H1 (cell line): ENCODE measurements at regions not wholly inside any gene's neighbourhood (a gene's known extent, or its start where the extent isn't known, plus 50 kb on each side); places are given as distances from the start of the nearest gene placed in this dataset.

Source experiments
- CTCF ChIA-PET: fragments of 300-600 bp; sonication (Branson Sonifier 250); formaldehyde crosslinking; loops from one replicate; lab custom pipeline; 2021; ENCODE audit not compliant: partially characterized antibody; lab: Charles Lee
- POLR2A ChIA-PET: fragments of 300-600 bp; sonication (Branson Sonifier 250); formaldehyde crosslinking; loops from one replicate; lab custom pipeline; 2021; ENCODE audit warnings: inconsistent platforms; ENCODE audit not compliant: partially characterized antibody; lab: Charles Lee
- DNase-seq, 2 experiments: peaks; one replicate each; pipeline versions ENCODE4 v3.0.0 to v3.0.0-alpha.2; 2010 to 2022; ENCODE audit warnings: low spot score in 2 of 2, low read depth in 1 of 2, mixed read lengths in 1 of 2
- FAIRE-seq: peaks from 2 replicates; lab custom pipeline; 2011; peaks lifted over from hg19 to GRCh38; lab: Jason Lieb, UNC
- H2AFZ ChIP-seq: 2 replicates; pipeline ENCODE4 v1.8.1; 2012; ENCODE audit warnings: low read length, inconsistent platforms
- H2AK5ac ChIP-seq: 2 replicates; pipeline ENCODE4 v1.6.1; 2013; ENCODE audit warnings: low read depth, low read length
- H2BK120ac ChIP-seq: replicated peaks from 2 replicates; pipeline ENCODE3; 2013; ENCODE audit warnings: low read depth, low read length, inconsistent platforms
- H2BK12ac ChIP-seq: 2 replicates; pipeline ENCODE4 v1.6.1; 2013; ENCODE audit warnings: low read depth, low read length
- H2BK15ac ChIP-seq: 2 replicates; pipeline ENCODE4 v1.6.1; 2013; ENCODE audit warnings: low read length
- H2BK20ac ChIP-seq: 2 replicates; pipeline ENCODE4 v1.6.1; 2013; ENCODE audit warnings: low read length
- H2BK5ac ChIP-seq: 2 replicates; pipeline ENCODE4 v1.6.1; 2013; ENCODE audit warnings: low read depth, low read length
- H3K14ac ChIP-seq: 2 replicates; pipeline ENCODE4 v1.6.1; 2013; ENCODE audit warnings: inconsistent platforms; ENCODE audit not compliant: insufficient read length
- H3K18ac ChIP-seq: 2 replicates; pipeline ENCODE4 v1.6.1; 2013; ENCODE audit warnings: low read length; ENCODE audit errors: extremely low read depth
- H3K23ac ChIP-seq: 2 replicates; pipeline ENCODE4 v1.6.1; 2013; ENCODE audit warnings: inconsistent platforms; ENCODE audit not compliant: insufficient read length
- H3K23me2 ChIP-seq: 2 replicates; pipeline ENCODE4 v1.6.1; 2013; ENCODE audit warnings: low read depth, low read length
- H3K27ac ChIP-seq: 2 replicates; pipeline ENCODE4 v1.6.1; 2011; ENCODE audit warnings: low read depth, low read length, inconsistent platforms
- H3K27me3 ChIP-seq, 4 experiments: replicated peaks in 1 of 4; 1 replicate in 1 of 4; 2 replicates in 3 of 4; pipeline versions ENCODE4 v1.6.1 to v1.8.1; 2011 to 2013; ENCODE audit warnings: low read length in 3 of 4, mild to moderate bottlenecking in 3 of 4, inconsistent platforms in 2 of 4, mixed read lengths in 2 of 4, moderate library complexity in 1 of 4; ENCODE audit not compliant: control insufficient read depth in 3 of 4, insufficient read depth in 3 of 4; ENCODE audit errors: extremely low read depth in 1 of 4
- H3K36me3 ChIP-seq, 4 experiments: 2 replicates each; pipeline versions ENCODE4 v1.6.1 to v1.8.1; 2011 to 2013; ENCODE audit warnings: mild to moderate bottlenecking in 4 of 4, low read length in 3 of 4, moderate library complexity in 2 of 4, control low read depth in 1 of 4, inconsistent platforms in 1 of 4; ENCODE audit not compliant: insufficient read depth in 4 of 4, control insufficient read depth in 2 of 4
- H3K4ac ChIP-seq: replicated peaks from 2 replicates; pipeline ENCODE3; 2013; ENCODE audit warnings: low read length, low read depth, mixed read lengths, inconsistent platforms; ENCODE audit not compliant: insufficient read length
- H3K4me1 ChIP-seq, 4 experiments: replicated peaks in 1 of 4; 1 replicate in 1 of 4; 2 replicates in 3 of 4; pipeline versions ENCODE4 v1.6.1 to v1.8.1; 2011 to 2013; ENCODE audit warnings: low read length in 3 of 4, inconsistent platforms in 2 of 4, mixed read lengths in 1 of 4; ENCODE audit not compliant: insufficient read depth in 4 of 4, control insufficient read depth in 3 of 4
- H3K4me2 ChIP-seq, 2 experiments: 2 replicates each; pipeline versions ENCODE4 v1.6.1 to v1.8.1; 2011 to 2013; ENCODE audit warnings: low read depth in 2 of 2, low read length in 2 of 2, control low read depth in 1 of 2, inconsistent platforms in 1 of 2, mild to moderate bottlenecking in 1 of 2; ENCODE audit not compliant: insufficient read depth in 1 of 2
- H3K4me3 ChIP-seq, 4 experiments: fragments of 200-600, 300-600 bp in 1 of 4; sonication (generic), shearing (Covaris generic), sonication (Bioruptor Twin) in 1 of 4; 2 replicates each; pipeline versions ENCODE4 v1.5.1 to v1.8.1; 2011 to 2016; ENCODE audit warnings: low read length in 4 of 4, low read depth in 3 of 4, control low read depth in 2 of 4, inconsistent platforms in 2 of 4, mild to moderate bottlenecking in 2 of 4, mixed read lengths in 1 of 4, moderate library complexity in 1 of 4; ENCODE audit not compliant: insufficient read depth in 2 of 4; ENCODE audit errors: extremely low read depth in 1 of 4
- H3K56ac ChIP-seq: replicated peaks from 2 replicates; pipeline ENCODE3; 2013; ENCODE audit warnings: low read depth, mild to moderate bottlenecking, mixed read lengths, low read length, inconsistent platforms; ENCODE audit not compliant: insufficient read length
- H3K79me1 ChIP-seq: 2 replicates; pipeline ENCODE4 v1.6.1; 2013; ENCODE audit warnings: low read depth, low read length, control low read depth
- H3K79me2 ChIP-seq, 2 experiments: 2 replicates each; pipeline versions ENCODE4 v1.6.1 to v1.8.1; 2012 to 2013; ENCODE audit warnings: low read length in 2 of 2, mild to moderate bottlenecking in 2 of 2, inconsistent platforms in 1 of 2; ENCODE audit not compliant: insufficient read depth in 2 of 2, control insufficient read depth in 1 of 2
- H3K9ac ChIP-seq, 4 experiments: replicated peaks in 1 of 4; 1 replicate in 1 of 4; 2 replicates in 3 of 4; pipeline versions ENCODE4 v1.6.1 to v1.8.1; 2011 to 2013; ENCODE audit warnings: low read depth in 3 of 4, low read length in 3 of 4, control low read depth in 2 of 4, mild to moderate bottlenecking in 2 of 4, moderate library complexity in 2 of 4, inconsistent platforms in 1 of 4; ENCODE audit errors: extremely low read depth in 1 of 4
- H3K9me3 ChIP-seq, 2 experiments: 2 replicates each; pipeline versions ENCODE4 v1.6.1 to v1.8.1; 2012 to 2013; ENCODE audit warnings: mild to moderate bottlenecking in 2 of 2, moderate library complexity in 2 of 2, control low read depth in 1 of 2, inconsistent platforms in 1 of 2, low read depth in 1 of 2, low read length in 1 of 2, mixed read lengths in 1 of 2; ENCODE audit not compliant: insufficient read depth in 2 of 2
- H4K20me1 ChIP-seq, 2 experiments: replicated peaks in 1 of 2; 2 replicates each; pipeline versions ENCODE3 to v1.8.1; 2011 to 2013; ENCODE audit warnings: inconsistent platforms in 2 of 2, low read length in 2 of 2, mild to moderate bottlenecking in 1 of 2; ENCODE audit not compliant: insufficient read depth in 2 of 2, control insufficient read depth in 1 of 2
- H4K5ac ChIP-seq: 2 replicates; pipeline ENCODE4 v1.6.1; 2013; ENCODE audit warnings: low read length, low read depth, mixed read lengths, inconsistent platforms; ENCODE audit not compliant: insufficient read length
- H4K8ac ChIP-seq: 2 replicates; pipeline ENCODE4 v1.8.0; 2013; ENCODE audit warnings: mild to moderate bottlenecking, moderate library complexity, low read length, inconsistent platforms; ENCODE audit not compliant: insufficient read depth; ENCODE audit errors: extremely low read depth
- H4K91ac ChIP-seq: replicated peaks from 2 replicates; pipeline ENCODE3; 2013; ENCODE audit warnings: low read length, mixed read lengths, inconsistent platforms; ENCODE audit not compliant: insufficient read length
- ATF2 ChIP-seq: IDR thresholded peaks from 2 replicates; pipeline ENCODE4 v1.6.1; 2012; ENCODE audit warnings: low read length, inconsistent platforms
- BCL11A ChIP-seq, 2 experiments: IDR thresholded peaks; one replicate each; pipeline ENCODE4 v1.6.1; 2011; ENCODE audit warnings: low read depth in 2 of 2, low read length in 2 of 2, mild to moderate bottlenecking in 2 of 2
- BRCA1 ChIP-seq: IDR thresholded peaks from 2 replicates; pipeline ENCODE4 v1.6.1; 2012; ENCODE audit warnings: low read depth, low read length, improper control_type of control experiment
- GTF2F1 ChIP-seq: IDR thresholded peaks from 2 replicates; pipeline ENCODE4 v1.6.1; 2012; ENCODE audit warnings: low read depth, low read length, improper control_type of control experiment, borderline replicate concordance
- KDM1A ChIP-seq: fragments of 200-600, 300-600 bp; sonication (generic); IDR thresholded peaks from 2 replicates; pipeline ENCODE4 v1.7.1; 2016; ENCODE audit warnings: mild to moderate bottlenecking, low read length, borderline replicate concordance
- KDM4A ChIP-seq: IDR thresholded peaks from one replicate; pipeline ENCODE4 v1.7.1; 2012; ENCODE audit warnings: low read depth, mild to moderate bottlenecking, moderate library complexity, low read length, inconsistent platforms; ENCODE audit not compliant: severe bottlenecking
- NRF1 ChIP-seq: IDR thresholded peaks from 2 replicates; pipeline ENCODE4 v1.6.1; 2011; ENCODE audit warnings: mild to moderate bottlenecking, low read depth, low read length, improper control_type of control experiment
- POU5F1 ChIP-seq: IDR thresholded peaks from 2 replicates; pipeline ENCODE4 v1.6.1; 2011; ENCODE audit warnings: low read depth, mild to moderate bottlenecking, low read length, moderate library complexity
- TCF12 ChIP-seq: IDR thresholded peaks from 2 replicates; pipeline ENCODE4 v1.6.1; 2011; ENCODE audit warnings: low read depth, mild to moderate bottlenecking, low read length
- WGBS, 2 experiments: shearing (Covaris generic) in 1 of 2; methylation state at CpG; one replicate each; pipeline versions ENCODE4 v1.1.6 to v1.1.7; 2013 to 2015; ENCODE audit warnings: low lambda C conversion rate in 2 of 2, mixed read lengths in 2 of 2, inconsistent platforms in 1 of 2, low coverage in 1 of 2, missing lambda C conversion rate in 1 of 2; ENCODE audit not compliant: insufficient replicate concordance in 2 of 2, insufficient coverage in 1 of 2, insufficient read length in 1 of 2; ENCODE audit errors: extremely low coverage in 1 of 2, missing lambda C conversion rate in 1 of 2; 5-methylcytosine and 5-hydroxymethylcytosine counted together

DNA sequence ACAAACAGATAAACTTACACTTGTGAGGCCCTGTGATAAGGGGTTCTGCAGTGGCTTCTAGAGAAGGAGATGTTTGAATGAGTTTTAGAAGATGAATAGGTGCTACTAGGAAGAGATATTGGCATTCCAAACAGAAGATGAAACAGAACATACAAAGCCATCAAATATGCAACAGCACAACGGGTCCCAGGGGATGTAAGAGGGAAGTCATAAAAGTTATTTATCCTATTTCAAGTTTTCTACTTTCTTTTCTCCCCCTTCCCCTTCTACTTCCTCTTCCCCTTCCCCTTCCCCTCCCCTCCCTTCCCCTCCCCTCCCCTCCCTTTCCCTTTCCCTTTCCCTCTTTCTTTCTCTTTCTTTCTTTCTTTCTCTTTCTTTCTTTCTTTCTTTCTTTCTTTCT, 94.9 kb upstream of the CADM1 start:
- WGBS, 2 experiments: 71% methylated on average over 1 of the region's 1 CpG; no CpG with 5 or more reads in 1 of the 2 experiments
- no peak overlapping the region for H4K8ac ChIP-seq

More for the DNA sequence above, 94.9 kb upstream of the CADM1 start:
- H4K5ac ChIP-seq: no peak overlapping the region
- no peak overlapping the region for H2AFZ ChIP-seq
- FAIRE-seq: no peak
- no peak overlapping the region for H3K4ac ChIP-seq
- no peaks in the 10 kb centered on the region for H3K9me3 ChIP-seq
- CTCF ChIA-PET: no interaction called here
- H2BK120ac ChIP-seq: no peak overlapping the region
- H4K20me1 ChIP-seq: no peaks in the 10 kb centered on the region
- H2BK5ac ChIP-seq: no peak overlapping the region
- no peak overlapping the region for H3K27ac ChIP-seq
- no peak overlapping the region for H2BK12ac ChIP-seq
- H3K36me3 ChIP-seq: no peaks in the 10 kb centered on the region
- no peak overlapping the region for H3K18ac ChIP-seq
- no peak overlapping the region for H2BK20ac ChIP-seq
- H3K14ac ChIP-seq: no peak overlapping the region
- no peak overlapping the region for H2AK5ac ChIP-seq
- peaks cover 2% of the 10 kb centered on the region; the same call in 1 of the 2 replicates for H3K23me2 ChIP-seq
- no peaks in the 10 kb centered on the region for H3K79me2 ChIP-seq
- POLR2A ChIA-PET: no interaction called here
- H3K56ac ChIP-seq: no peak overlapping the region
- H3K23ac ChIP-seq: no peak overlapping the region
- no peak overlapping the region for H4K91ac ChIP-seq
- H3K4me2 ChIP-seq: no peak overlapping the region
- H2BK15ac ChIP-seq: no peak overlapping the region
- no peaks in the 10 kb centered on the region for H3K4me1 ChIP-seq
- no peaks in the 10 kb centered on the region for H3K79me1 ChIP-seq
- TF ChIP-seq KDM1A (no peak), BRCA1 (no peak), GTF2F1 (no peak), ATF2 (no peak), POU5F1 (no peak), NRF1 (no peak), BCL11A (IDR thresholded peaks at IDR 0.05; ENCODE audit: low read depth in 2 of 2, low read length in 2 of 2) (no peak), TCF12 (no peak), KDM4A (no peak)
- TF ChIP-seq, all 59 proteins: peak for 0
- H3K4me3 ChIP-seq: no peak overlapping the region
- H3K27me3 ChIP-seq: no peaks in the 10 kb centered on the region
- H3K9ac ChIP-seq: no peak overlapping the region
- no peak for DNase-seq
